GM21717 (cell line): ENCODE measurements at regions not wholly inside any gene's neighbourhood (a gene's known extent, or its start where the extent isn't known, plus 50 kb on each side); places are given as distances from the start of the nearest gene placed in this dataset.
A peak's percentile ranks its signal among the peaks of the same experiment; 100 is the strongest.
"Not testable (repeated sequence)": the region's sequence is repeated elsewhere in the genome, so short reads cannot be mapped to it uniquely, and the experiment has no call there.

Source experiments
- ATAC-seq: cut with Tn5 transposase; IDR thresholded peaks from one replicate; pipeline ENCODE4 v1.9.1; 2021; ENCODE audit warnings: mild to moderate bottlenecking, moderate library complexity; ENCODE audit not compliant: unreplicated experiment

DNA sequence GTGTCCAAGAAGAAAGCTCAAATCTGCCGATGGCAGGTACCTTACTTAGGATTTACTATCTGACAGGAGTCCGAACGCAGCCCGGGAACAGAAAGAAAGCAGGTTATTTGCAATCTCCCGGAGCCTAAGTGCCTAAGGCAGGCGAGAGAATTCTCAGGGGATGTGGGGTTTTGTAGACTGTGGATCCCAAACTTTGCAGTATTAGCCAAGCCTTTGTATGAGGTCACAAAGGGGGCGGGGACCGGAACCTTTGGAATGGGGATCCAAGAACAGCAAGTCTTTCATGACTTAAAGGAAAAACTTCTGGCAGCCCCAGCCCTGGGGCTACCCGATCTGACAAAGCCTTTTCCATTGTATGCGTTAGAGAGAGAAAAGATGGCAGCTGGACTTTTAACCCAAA lies 80.6 kb upstream of the RUBCNL start:
- ATAC-seq = not testable (repeated sequence)

DNA sequence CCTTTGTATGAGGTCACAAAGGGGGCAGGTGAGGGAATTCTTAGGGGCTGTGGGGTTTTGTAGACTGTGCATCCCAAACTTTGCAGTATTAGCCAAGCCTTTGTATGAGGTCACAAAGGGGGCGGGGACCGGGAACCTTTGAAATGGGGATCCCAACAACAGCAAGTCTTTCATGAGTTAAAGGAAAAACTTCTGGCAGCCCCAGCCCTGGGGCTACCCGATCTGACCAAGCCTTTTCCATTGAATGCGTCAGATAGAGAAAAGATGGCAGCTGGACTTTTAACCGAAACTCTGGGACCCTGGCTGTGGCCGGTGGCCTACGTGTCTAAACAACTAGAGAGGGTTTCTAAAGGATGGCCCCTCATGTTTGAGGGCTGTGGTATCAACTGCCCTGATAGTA lies 79.0 kb upstream of the RUBCNL start:
- not testable (repeated sequence) for ATAC-seq

DNA sequence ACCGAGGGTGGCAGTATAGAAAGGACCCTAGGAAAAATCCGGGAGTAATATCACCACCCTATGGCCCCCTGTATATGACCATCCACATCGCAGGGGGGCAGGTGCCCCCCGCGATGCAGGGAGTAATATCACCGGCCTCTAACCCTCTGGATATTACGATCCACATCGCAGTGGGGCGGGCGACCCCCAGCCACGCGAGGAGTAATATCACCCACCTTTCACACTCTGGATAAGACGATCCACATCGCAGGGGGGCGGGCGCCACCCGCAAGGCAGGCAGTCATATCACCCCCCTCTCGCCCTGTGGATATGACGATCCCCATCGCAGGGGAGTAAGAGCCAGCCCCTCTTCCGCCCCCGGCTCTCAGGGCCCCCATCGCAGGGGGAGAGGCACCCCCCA lies 76.7 kb upstream of the RUBCNL start:
- ATAC-seq = no peak

DNA sequence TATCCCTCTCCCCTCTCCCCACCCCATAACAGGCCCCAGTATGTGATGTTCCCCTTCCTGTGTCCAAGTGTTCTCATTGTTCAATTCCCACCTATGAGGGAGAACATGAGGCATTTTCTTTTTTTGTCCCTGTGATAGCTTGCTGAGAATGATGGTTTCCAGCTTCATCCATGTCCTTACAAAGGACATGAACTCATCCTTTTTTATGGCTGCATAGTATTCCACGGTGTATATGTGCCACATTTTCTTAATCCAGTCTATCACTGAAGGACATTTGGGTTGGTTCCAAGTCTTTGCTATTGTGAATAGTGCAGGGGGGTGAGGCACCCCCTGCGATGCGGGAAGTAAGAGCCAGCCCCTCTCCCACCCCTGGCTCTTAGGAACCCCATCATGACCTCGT lies 73.2 kb upstream of the RUBCNL start:
- ATAC-seq = not testable (repeated sequence)

DNA sequence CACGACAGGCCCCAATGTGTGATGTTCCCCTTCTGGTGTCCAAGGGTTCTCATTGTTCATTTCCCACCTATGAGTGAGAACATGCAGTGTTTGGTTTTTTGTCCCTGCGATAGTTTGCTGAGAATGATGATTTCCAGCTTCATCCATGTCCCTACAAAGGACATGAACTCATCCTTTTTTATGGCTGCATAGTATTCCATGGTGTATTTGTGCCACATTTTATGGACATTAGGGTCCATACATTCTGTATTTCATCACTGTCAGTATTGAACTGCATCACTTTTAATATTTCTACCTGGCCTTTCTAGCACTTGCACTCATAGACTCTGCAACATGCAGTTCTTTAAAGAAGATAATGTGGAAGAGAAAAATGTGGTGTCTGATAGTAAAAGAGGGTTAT lies 70.2 kb upstream of the RUBCNL start:
- not testable (repeated sequence) for ATAC-seq

DNA sequence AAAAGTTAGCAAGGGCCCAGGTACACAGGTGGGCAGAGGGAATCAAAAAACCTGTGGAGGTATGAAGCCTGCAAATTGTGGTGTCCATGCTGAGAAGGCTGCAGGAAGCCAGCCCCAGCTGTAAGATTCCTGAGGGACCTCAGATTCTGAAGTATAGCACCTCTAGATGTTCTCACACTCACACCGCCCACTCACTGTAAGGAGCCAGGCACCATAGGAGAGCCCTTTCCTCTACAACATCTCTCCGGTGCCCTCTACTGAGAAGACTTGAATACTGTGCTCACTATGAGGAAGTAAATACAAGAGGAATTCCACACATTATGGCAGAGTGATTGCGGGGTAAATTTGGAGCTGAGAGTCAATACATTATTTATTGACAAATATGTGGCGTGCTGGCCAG lies 68.9 kb upstream of the RUBCNL start:
- ATAC-seq = peak; percentile 96

DNA sequence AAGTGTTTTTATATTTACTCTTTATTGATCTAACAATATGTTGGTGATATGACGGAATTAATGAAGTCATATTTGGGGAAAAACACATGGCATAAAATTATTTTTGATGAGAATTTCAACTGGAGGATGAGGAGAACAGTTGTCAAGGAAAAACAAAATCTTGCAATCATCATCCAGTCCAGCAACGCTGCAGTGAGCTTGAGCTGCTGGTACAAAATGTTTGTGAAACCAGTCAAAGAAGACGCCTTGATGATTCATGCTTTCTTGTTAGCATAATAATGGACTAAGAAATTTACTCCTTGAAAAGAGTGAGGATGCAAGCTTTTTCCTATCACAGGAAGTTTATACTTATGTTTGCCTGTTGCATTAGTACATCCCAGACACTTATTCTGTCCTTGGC lies 64.1 kb upstream of the RUBCNL start:
- not testable (repeated sequence) for ATAC-seq

DNA sequence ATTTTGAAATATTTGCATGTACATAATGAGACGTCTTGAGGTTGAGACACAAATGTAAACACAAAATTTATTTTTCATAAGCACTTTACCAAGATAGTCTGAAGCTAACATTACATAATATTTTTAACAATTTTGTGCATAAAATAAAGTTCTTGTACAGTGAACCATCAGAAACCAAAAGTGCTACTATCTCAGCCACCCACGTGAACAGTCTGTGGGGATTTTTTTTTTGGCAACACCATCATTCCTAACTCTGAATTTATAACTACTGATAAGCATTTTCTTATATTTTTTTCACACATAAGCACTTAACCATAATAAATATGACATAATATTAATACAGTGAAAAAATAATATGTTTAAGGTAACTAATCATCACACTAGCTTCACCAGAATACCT lies 62.9 kb upstream of the RUBCNL start:
- not testable (repeated sequence) for ATAC-seq

DNA sequence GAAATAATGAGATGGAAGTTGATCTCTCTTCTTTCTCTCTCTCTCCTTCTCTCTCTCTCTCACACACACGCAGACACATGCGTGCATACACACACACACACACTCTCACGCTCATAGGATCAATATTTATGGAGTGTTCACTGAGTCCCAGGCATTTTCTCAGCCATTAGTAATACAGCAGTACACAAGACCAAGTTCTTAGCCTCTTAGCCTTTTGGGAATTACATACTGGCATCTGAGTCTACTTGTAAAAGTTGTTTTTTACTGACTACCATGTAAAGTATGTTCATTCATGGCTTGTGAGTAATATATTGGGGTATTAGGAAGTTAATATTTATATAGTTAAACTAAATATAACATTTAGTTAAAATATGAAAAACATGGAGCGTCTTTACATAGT lies 61.1 kb upstream of the RUBCNL start:
- not testable (repeated sequence) for ATAC-seq

DNA sequence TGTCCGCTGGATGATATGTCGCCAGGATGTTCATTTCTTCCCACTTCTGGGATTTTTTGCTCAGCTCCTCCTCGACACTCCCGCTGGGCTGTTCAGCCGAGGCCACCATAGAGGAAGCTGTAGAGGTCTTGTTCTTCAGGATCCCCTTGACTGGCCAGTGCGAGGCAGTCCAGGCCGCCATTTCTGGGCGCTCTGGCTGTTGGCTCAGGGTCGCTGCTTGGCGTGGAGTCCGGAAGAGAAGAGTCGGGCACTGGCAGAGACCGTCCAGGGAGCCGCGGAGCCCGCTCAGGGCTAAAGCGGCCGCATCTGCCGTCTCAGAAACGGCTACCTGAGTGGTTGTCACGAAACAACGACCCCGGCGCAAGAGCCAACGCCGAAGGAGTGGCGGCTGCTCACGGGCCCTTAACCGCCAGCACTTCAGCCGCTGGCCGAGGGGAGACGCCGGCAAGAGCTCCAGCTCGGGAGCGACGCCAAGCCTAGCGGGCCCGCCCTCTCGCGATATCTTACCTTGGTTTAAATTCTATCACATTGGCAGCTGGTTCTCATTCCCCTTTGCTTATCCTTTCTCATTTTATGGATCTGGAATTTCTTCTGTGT lies 50.9 kb upstream of the RUBCNL start:
- ATAC-seq = not testable (repeated sequence)
